ENCODE measurements at regions not wholly inside any gene's neighbourhood (a gene's known extent, or its start where the extent isn't known, plus 50 kb on each side); places are given as distances from the start of the nearest gene placed in this dataset.

DNA sequence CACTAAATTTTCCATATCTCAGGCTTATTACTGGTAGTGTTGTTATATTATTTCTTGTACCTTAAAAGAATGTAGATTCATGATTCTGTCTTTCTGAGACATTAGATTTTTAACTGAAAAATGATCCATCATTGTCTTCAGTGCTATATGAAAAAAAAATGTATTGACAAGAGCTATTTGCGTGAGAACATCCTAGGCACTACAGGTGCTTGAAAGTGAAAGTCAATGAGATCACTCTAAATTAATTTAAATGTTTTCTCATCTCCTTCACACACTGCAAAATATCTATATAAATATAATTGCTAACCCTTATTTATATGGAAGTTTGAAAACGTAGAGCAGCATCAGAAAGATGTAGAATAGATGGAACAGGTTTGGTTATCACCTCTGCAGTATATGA lies 684.6 kb downstream of the TRIB2 start (continued):
- no peak for TF ChIP-seq ATF3 (IDR thresholded peaks at IDR 0.05; ENCODE audit: insufficient read depth, low read depth, low read length)
- no peak for TF ChIP-seq SUZ12 (IDR thresholded peaks at IDR 0.05; ENCODE audit: low read length)
- no peak for TF ChIP-seq JUND (IDR thresholded peaks at IDR 0.05; ENCODE audit: low read length)
- TF ChIP-seq, protein P1, sequence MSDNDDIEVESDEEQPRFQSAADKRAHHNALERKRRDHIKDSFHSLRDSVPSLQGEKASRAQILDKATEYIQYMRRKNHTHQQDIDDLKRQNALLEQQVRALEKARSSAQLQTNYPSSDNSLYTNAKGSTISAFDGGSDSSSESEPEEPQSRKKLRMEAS (IDR thresholded peaks at IDR 0.05), result no peak
- TF ChIP-seq RXRA (IDR thresholded peaks at IDR 0.05; ENCODE audit: insufficient read depth, low read depth, low read length), result no peak

Data from H1 (cell line).